ENCODE measurements at regions not wholly inside any gene's neighbourhood (a gene's known extent, or its start where the extent isn't known, plus 50 kb on each side); places are given as distances from the start of the nearest gene placed in this dataset.

GRCh38 chr6:54031169-54031568 is 80.1 kb upstream of the MLIP start:
- no peaks in the 10 kb centered on the region for H3K36me3 ChIP-seq (ENCODE audit: control insufficient read depth in 3 of 3, insufficient read depth in 2 of 3, low read depth in 1 of 3, low read length in 3 of 3)
- 88 to 93% (median 88%) methylated on average over 5 of the region's 5 CpGs for WGBS, 3 donors
- H3K27ac ChIP-seq (ENCODE audit: low read depth in 1 of 3, low read length in 2 of 3) = no peak overlapping the region
- H3K4me1 ChIP-seq (ENCODE audit: control insufficient read depth in 3 of 3, insufficient read depth in 2 of 3, low read depth in 1 of 3, low read length in 2 of 3) = no peaks in the 10 kb centered on the region
- FAIRE-seq (no peak), DNase-seq (no peak)
- peaks cover 0 to 2% (median 0%) of the 10 kb centered on the region in 3 donors for H3K27me3 ChIP-seq (ENCODE audit: control insufficient read depth in 3 of 3, insufficient read depth in 3 of 3, low read length in 3 of 3)
- no peak overlapping the region for H3K4me3 ChIP-seq (ENCODE audit: low read depth in 1 of 3, low read length in 3 of 3)
- no peaks in the 10 kb centered on the region for H3K9me3 ChIP-seq (ENCODE audit: control insufficient read depth in 2 of 2, insufficient read depth in 1 of 2, low read depth in 1 of 2, low read length in 1 of 2)

GRCh38 chr6:54037277-54037779 is 73.9 kb upstream of the MLIP start:
- peaks cover 0 to 2% (median 0%) of the 10 kb centered on the region in 3 donors for H3K27me3 ChIP-seq (ENCODE audit: control insufficient read depth in 3 of 3, insufficient read depth in 3 of 3, low read length in 3 of 3)
- DNase-seq (no peak), FAIRE-seq (no peak)
- H3K4me1 ChIP-seq (ENCODE audit: control insufficient read depth in 3 of 3, insufficient read depth in 2 of 3, low read depth in 1 of 3, low read length in 2 of 3) = no peaks in the 10 kb centered on the region
- H3K27ac ChIP-seq (ENCODE audit: low read depth in 1 of 3, low read length in 2 of 3) = no peak overlapping the region
- no peak overlapping the region for H3K4me3 ChIP-seq (ENCODE audit: low read depth in 1 of 3, low read length in 3 of 3)
- H3K9me3 ChIP-seq (ENCODE audit: control insufficient read depth in 2 of 2, insufficient read depth in 1 of 2, low read depth in 1 of 2, low read length in 1 of 2) = no peaks in the 10 kb centered on the region
- no peaks in the 10 kb centered on the region for H3K36me3 ChIP-seq (ENCODE audit: control insufficient read depth in 3 of 3, insufficient read depth in 2 of 3, low read depth in 1 of 3, low read length in 3 of 3)

- no peak for FAIRE-seq
- H3K4me1 ChIP-seq (ENCODE audit: control insufficient read depth in 3 of 3, insufficient read depth in 2 of 3, low read depth in 1 of 3, low read length in 2 of 3) = no peaks in the 10 kb centered on the region
Observed at GRCh38 chr6:54040545-54040944, 70.7 kb upstream of the MLIP start.

DNA sequence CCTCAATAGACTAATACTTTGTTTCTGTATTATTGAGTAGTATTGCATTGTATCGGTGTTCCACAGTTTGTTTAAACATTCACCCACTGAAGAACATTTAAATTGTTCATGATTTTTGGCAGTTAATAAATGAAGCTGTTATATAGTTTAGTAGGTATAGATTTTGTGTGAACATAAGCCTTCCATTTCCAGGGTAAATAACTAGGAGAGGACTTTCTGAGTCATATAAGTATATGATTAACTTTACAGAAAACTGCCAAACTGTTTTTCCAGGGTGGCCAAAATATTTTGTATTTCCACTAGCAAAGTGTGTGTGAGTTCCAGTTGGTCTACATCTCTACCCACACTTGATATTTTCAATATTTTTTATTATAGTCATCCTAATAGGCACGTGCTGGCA is 70.0 kb upstream of the MLIP start:
- no peak for DNase-seq
- FAIRE-seq = no peak
- no peaks in the 10 kb centered on the region for H3K4me1 ChIP-seq (ENCODE audit: control insufficient read depth in 3 of 3, insufficient read depth in 2 of 3, low read depth in 1 of 3, low read length in 2 of 3)
- H3K4me3 ChIP-seq (ENCODE audit: low read depth in 1 of 3, low read length in 3 of 3) = no peak overlapping the region
- no peaks in the 10 kb centered on the region for H3K27me3 ChIP-seq (ENCODE audit: control insufficient read depth in 3 of 3, insufficient read depth in 3 of 3, low read length in 3 of 3)
- no peaks in the 10 kb centered on the region for H3K36me3 ChIP-seq (ENCODE audit: control insufficient read depth in 3 of 3, insufficient read depth in 2 of 3, low read depth in 1 of 3, low read length in 3 of 3)
- WGBS, 3 donors = 53 to 74% (median 61%) methylated on average over 2 of the region's 2 CpGs
- H3K27ac ChIP-seq (ENCODE audit: low read depth in 1 of 3, low read length in 2 of 3) = no peak overlapping the region
- H3K9me3 ChIP-seq (ENCODE audit: control insufficient read depth in 2 of 2, insufficient read depth in 1 of 2, low read depth in 1 of 2, low read length in 1 of 2) = no peaks in the 10 kb centered on the region

More at GRCh38 chr6:54040545-54040944, 70.7 kb upstream of the MLIP start:
- Histone ChIP-seq H3K9me3 (ENCODE audit: control insufficient read depth in 2 of 2, insufficient read depth in 1 of 2, low read depth in 1 of 2, low read length in 1 of 2) (no peaks in the 10 kb centered on the region), H3K27ac (ENCODE audit: low read depth in 1 of 3, low read length in 2 of 3) (no peak overlapping the region), H3K27me3 (ENCODE audit: control insufficient read depth in 3 of 3, insufficient read depth in 3 of 3, low read length in 3 of 3) (no peaks in the 10 kb centered on the region), H3K36me3 (ENCODE audit: control insufficient read depth in 3 of 3, insufficient read depth in 2 of 3, low read depth in 1 of 3, low read length in 3 of 3) (no peaks in the 10 kb centered on the region), H3K4me3 (ENCODE audit: low read depth in 1 of 3, low read length in 3 of 3) (no peak overlapping the region)
- DNase-seq = no peak

GRCh38 chr6:54043360-54043759 is 67.9 kb upstream of the MLIP start:
- Histone ChIP-seq H3K4me3 (ENCODE audit: low read depth in 1 of 3, low read length in 3 of 3) (no peak overlapping the region), H3K9me3 (ENCODE audit: control insufficient read depth in 2 of 2, insufficient read depth in 1 of 2, low read depth in 1 of 2, low read length in 1 of 2) (no peaks in the 10 kb centered on the region), H3K4me1 (ENCODE audit: control insufficient read depth in 3 of 3, insufficient read depth in 2 of 3, low read depth in 1 of 3, low read length in 2 of 3) (no peaks in the 10 kb centered on the region), H3K36me3 (ENCODE audit: control insufficient read depth in 3 of 3, insufficient read depth in 2 of 3, low read depth in 1 of 3, low read length in 3 of 3) (no peaks in the 10 kb centered on the region), H3K27ac (ENCODE audit: low read depth in 1 of 3, low read length in 2 of 3) (no peak overlapping the region), H3K27me3 (ENCODE audit: control insufficient read depth in 3 of 3, insufficient read depth in 3 of 3, low read length in 3 of 3) (no peaks in the 10 kb centered on the region)
- DNase-seq (no peak), FAIRE-seq (no peak)
- 66 to 74% (median 70%) methylated on average over 3 of the region's 3 CpGs for WGBS, 3 donors

DNA sequence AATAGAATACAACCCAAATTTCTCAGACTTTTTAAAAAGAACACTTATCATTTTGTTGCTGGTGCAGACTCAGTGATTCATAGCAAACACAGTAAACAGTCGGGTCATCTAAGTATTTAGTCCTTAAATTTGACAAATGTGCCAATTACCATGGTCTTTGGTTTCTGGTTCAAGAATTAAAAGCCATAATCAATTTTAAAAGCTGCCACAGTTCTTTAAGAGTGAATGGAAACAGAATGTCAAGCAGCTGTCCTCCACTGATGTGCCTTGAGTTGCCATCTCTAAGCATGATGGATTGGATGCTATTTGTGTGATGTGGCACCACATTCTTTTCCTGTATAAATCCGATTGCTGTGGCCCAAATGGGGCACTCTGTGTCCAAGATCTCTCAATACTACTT is 67.2 kb upstream of the MLIP start:
- Histone ChIP-seq H3K4me1 (ENCODE audit: control insufficient read depth in 3 of 3, insufficient read depth in 2 of 3, low read depth in 1 of 3, low read length in 2 of 3) (no peaks in the 10 kb centered on the region), H3K4me3 (ENCODE audit: low read depth in 1 of 3, low read length in 3 of 3) (no peak overlapping the region), H3K36me3 (ENCODE audit: control insufficient read depth in 3 of 3, insufficient read depth in 2 of 3, low read depth in 1 of 3, low read length in 3 of 3) (no peaks in the 10 kb centered on the region), H3K9me3 (ENCODE audit: control insufficient read depth in 2 of 2, insufficient read depth in 1 of 2, low read depth in 1 of 2, low read length in 1 of 2) (no peaks in the 10 kb centered on the region), H3K27me3 (ENCODE audit: control insufficient read depth in 3 of 3, insufficient read depth in 3 of 3, low read length in 3 of 3) (no peaks in the 10 kb centered on the region), H3K27ac (ENCODE audit: low read depth in 1 of 3, low read length in 2 of 3) (no peak overlapping the region)
- FAIRE-seq = no peak
- 64 to 82% (median 64%) methylated on average over 2 of the region's 2 CpGs for WGBS, 3 donors
- no peak for DNase-seq

DNA sequence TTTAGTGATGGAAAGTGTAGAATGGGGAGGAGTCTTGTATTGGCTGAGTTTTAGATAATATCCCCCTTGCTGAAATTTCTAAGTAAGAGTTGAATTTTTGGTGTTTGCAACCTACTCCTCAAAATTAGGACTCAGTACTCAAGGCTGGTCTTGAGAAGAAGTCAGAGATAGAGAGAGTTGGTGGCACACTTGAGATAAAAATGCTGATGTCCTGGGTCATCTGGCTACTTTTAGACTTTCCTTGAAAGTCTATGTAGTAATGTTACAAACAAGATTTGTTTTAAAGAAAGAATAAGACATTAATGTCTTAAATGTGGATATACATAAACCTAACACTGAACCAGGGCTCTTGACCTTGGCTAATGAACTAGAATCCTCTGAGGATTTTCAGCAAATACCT is 62.5 kb upstream of the MLIP start:
- no peak for DNase-seq
- no peak for FAIRE-seq
- no peaks in the 10 kb centered on the region for H3K9me3 ChIP-seq (ENCODE audit: control insufficient read depth in 2 of 2, insufficient read depth in 1 of 2, low read depth in 1 of 2, low read length in 1 of 2)
- peaks cover 0 to 4% (median 0%) of the 10 kb centered on the region in 3 donors for H3K4me1 ChIP-seq (ENCODE audit: control insufficient read depth in 3 of 3, insufficient read depth in 2 of 3, low read depth in 1 of 3, low read length in 2 of 3)
- no peaks in the 10 kb centered on the region for H3K27me3 ChIP-seq (ENCODE audit: control insufficient read depth in 3 of 3, insufficient read depth in 3 of 3, low read length in 3 of 3)
- no peak overlapping the region for H3K4me3 ChIP-seq (ENCODE audit: low read depth in 1 of 3, low read length in 3 of 3)
- no peaks in the 10 kb centered on the region for H3K36me3 ChIP-seq (ENCODE audit: control insufficient read depth in 3 of 3, insufficient read depth in 2 of 3, low read depth in 1 of 3, low read length in 3 of 3)
- no peak overlapping the region for H3K27ac ChIP-seq (ENCODE audit: low read depth in 1 of 3, low read length in 2 of 3)

GRCh38 chr6:54050750-54051149 is 60.5 kb upstream of the MLIP start:
- Histone ChIP-seq H3K4me3 (ENCODE audit: low read depth in 1 of 3, low read length in 3 of 3) (no peak overlapping the region), H3K27ac (ENCODE audit: low read depth in 1 of 3, low read length in 2 of 3) (no peak overlapping the region), H3K4me1 (ENCODE audit: control insufficient read depth in 3 of 3, insufficient read depth in 2 of 3, low read depth in 1 of 3, low read length in 2 of 3) (peaks cover 0 to 6% (median 0%) of the 10 kb centered on the region in 3 donors), H3K27me3 (ENCODE audit: control insufficient read depth in 3 of 3, insufficient read depth in 3 of 3, low read length in 3 of 3) (no peaks in the 10 kb centered on the region), H3K36me3 (ENCODE audit: control insufficient read depth in 3 of 3, insufficient read depth in 2 of 3, low read depth in 1 of 3, low read length in 3 of 3) (no peaks in the 10 kb centered on the region), H3K9me3 (ENCODE audit: control insufficient read depth in 2 of 2, insufficient read depth in 1 of 2, low read depth in 1 of 2, low read length in 1 of 2) (no peaks in the 10 kb centered on the region)
- FAIRE-seq (no peak), DNase-seq (no peak)
- 48 to 52% (median 51%) methylated on average over 2 of the region's 2 CpGs for WGBS, 3 donors

DNA sequence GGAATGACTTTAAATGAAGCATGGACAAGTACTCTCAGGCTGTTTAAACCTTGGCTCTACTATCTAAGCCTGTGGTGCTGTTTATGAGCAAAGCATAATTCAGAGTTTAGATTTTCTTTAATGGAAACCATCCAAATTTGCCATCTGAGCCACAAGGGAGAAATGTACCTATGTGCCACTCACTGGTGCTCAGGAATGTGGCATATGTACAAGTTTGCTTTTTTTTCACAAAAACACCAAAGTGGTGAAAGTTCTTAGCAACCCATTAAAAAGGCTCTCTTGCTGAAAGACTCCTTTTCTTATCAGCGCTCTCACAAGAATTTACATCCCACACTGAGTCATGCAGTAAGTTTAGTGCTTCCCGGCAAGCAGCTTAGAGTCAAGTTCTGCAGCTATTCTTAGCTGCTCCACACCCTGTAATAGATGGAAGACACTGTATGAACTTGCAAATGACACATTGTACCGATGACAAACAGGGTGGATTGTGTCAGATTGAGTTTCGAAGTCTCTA is 57.3 kb upstream of the MLIP start:
- no peak for FAIRE-seq

More for the DNA sequence above, 57.3 kb upstream of the MLIP start:
- Histone ChIP-seq H3K27me3 (ENCODE audit: control insufficient read depth in 3 of 3, insufficient read depth in 3 of 3, low read length in 3 of 3) (no peaks in the 10 kb centered on the region), H3K4me3 (ENCODE audit: low read depth in 1 of 3, low read length in 3 of 3) (no peak overlapping the region), H3K36me3 (ENCODE audit: control insufficient read depth in 3 of 3, insufficient read depth in 2 of 3, low read depth in 1 of 3, low read length in 3 of 3) (no peaks in the 10 kb centered on the region), H3K4me1 (ENCODE audit: control insufficient read depth in 3 of 3, insufficient read depth in 2 of 3, low read depth in 1 of 3, low read length in 2 of 3) (peaks cover 0 to 7% (median 0%) of the 10 kb centered on the region in 3 donors), H3K27ac (ENCODE audit: low read depth in 1 of 3, low read length in 2 of 3) (peak overlapping the region; percentile 15 to 64 (median 20)), H3K9me3 (ENCODE audit: control insufficient read depth in 2 of 2, insufficient read depth in 1 of 2, low read depth in 1 of 2, low read length in 1 of 2) (no peaks in the 10 kb centered on the region)
- peak; percentile 87 to 90 for DNase-seq
- 7 to 34% (median 28%) methylated on average over 4 of the region's 4 CpGs for WGBS, 3 donors
